HG03280 (cell line): ENCODE measurements at regions not wholly inside any gene's neighbourhood (a gene's known extent, or its start where the extent isn't known, plus 50 kb on each side); places are given as distances from the start of the nearest gene placed in this dataset.

Experiments used
- ATAC-seq: cut with Tn5 transposase; IDR thresholded peaks from one replicate; pipeline ENCODE4 v1.9.1; 2021; ENCODE audit warnings: mild to moderate bottlenecking, moderate library complexity; ENCODE audit not compliant: unreplicated experiment

DNA sequence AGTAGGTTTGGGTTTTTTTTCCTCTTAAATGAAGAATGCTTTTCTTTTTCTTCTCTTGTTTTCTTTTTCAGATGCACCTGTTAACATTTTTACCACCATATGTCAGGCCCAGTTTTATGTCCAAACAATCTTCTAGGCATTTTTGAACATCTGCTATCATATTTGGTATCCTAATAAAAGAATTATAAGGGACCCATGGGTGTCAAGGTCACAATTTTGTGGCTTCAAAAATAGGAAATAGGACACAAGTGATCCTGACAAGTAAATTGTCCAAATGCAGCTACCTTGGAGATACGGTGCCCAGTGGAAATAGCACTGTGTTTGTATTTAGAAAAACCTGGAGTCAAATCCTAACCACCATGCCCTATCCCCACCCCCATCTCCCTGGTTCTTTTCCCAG lies 270.3 kb downstream of the MZT1 start:
- no peak for ATAC-seq

GRCh38 chr13:72456486-72456885 lies 270.9 kb downstream of the MZT1 start:
- ATAC-seq, result no peak

DNA sequence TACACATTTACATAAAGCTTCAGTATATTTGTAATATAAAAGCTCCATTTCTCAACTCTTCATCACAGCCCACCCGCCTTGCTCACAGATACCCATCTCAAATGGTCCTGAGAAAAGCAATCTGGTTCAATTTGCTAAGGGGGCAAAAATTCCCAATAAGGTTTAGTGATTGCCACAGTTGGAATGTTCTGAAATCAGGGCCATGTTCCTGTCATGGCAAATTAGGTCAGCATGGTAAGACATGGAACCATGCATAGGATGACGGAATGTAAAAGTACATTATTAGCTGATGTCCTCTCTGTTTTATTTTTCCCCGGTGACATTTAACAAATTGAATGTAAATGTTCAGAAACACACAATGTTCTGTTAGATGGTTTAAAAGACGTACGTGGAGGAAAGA lies 274.3 kb downstream of the MZT1 start:
- no peak for ATAC-seq

GRCh38 chr13:72448082-72448481 lies 279.3 kb downstream of the MZT1 start:
- no peak for ATAC-seq

DNA sequence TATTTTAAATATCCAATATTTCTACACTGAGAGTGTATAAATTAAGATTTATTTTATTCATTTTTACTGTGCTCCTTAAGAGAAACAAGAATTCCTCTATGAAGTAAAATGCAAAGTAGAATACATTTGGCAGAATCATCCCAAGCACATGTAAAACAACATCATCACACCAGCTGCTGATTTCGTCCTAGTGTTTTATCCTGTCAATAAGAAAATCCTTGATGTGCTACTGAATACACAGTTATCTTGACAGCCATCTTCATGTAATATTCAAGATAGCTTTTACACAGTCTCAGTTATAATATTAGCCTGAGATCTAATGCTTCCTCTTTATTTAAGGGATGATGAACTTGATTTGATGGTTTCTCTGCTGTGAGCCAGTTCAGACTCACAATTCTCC lies 282.4 kb downstream of the MZT1 start:
- no peak for ATAC-seq

DNA sequence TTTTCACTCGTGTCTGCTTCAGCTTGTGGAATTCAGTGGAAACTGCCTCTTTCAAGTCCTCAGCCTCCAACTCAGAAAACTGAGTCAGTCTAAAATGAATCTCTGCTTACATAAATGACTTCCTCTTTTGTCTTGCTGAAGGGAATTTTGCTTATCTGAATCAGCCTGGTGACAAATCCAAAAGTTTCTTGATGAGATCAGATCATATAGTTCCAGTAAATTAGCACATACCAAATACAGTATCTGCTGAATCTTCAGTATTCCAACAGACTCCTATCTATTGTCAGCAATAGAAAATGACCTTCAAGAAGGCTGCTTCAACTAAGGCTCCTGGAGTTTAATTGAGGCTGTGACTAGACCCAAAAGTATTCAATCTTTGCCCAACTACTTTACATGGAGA lies 290.0 kb downstream of the MZT1 start:
- no peak for ATAC-seq

GRCh38 chr13:72435251-72435650 lies 292.2 kb downstream of the MZT1 start:
- no peak for ATAC-seq

DNA sequence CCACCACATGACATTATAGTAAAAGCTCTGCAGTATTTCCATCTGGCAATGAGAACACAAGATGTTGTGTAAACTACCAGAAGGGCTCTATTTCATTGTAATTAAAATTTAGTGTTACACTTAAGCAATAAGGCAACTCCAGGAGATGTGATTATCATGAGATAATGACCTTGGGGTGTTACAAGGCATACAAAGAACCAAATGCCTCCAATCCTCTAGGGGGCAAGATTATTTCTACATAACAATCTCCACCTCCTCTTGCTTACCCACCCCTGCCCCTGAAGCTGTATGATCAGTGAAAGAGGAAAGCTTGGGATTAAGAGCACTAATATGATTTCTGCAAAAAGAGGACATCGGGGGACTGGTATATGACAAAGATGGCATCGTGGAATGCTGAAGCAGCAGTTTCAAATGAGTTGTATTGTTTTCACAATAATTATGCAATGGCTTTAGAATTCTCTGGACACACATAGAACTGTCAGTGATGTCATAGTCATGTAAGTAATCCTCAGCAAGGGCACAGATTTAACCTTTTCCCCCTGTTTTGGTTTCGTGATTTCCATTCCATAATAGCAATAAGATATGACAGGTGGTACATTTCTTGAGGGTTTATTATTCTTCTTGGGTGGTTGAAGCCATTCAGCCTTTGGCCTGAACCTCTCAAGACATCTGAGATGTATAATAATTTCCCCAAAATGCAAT lies 295.3 kb downstream of the MZT1 start:
- ATAC-seq, result no peak

DNA sequence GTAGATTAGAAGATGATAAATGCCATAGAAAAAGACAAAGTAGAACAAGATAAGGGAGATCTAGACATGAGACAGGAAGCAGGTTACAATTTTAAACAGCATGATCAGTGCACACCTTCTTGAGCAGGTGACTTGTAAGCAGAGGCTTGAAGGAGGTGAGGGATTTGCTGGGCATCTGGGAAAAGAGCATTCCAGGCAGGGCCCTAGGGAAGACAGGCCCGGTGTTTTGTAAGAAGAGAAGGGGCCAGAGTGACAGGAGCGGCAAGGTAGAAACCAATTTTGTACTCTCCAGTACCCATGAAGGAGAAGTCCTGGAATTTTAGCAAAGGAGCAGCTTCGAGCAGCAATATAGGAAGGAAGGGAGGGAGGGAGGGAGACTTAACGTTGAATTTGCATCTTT lies 296.5 kb downstream of the MZT1 start:
- ATAC-seq, result no peak

DNA sequence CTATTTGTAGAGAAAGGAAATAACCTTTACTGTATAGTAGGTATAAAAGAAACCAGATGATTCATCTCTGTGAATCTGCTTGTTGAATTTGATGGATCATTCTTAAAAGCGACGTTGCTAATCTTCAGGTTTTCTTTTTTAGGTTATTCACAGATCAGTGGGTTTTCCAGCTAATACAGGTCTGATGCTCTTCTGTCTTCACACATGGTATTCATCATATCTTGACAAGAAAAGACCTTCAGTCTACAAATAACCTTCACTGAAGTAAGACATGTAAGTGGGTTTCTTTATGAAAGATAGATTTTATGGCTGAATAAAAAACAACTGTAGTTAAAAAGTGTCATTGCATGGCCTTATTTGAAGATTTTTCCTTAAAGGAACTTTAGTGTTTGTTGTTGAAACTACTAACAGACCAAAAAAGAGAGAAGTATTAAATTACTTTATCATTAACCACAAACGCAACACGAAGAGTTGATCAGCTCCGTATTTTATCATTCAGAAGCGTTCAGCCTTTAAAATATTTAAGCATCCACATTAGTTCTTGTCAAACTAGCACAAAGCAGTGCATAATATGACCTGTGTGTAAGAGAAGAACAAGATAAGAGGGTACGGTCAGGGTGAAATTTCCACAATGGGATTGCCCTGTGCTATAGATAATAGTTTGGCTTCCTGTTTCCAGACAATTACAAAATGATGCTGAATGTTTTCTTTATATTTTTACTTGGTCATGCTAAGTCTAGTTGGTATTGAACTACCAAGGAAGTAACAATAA lies 299.5 kb downstream of the MZT1 start:
- no peak for ATAC-seq

GRCh38 chr13:72424059-72424458 lies 303.4 kb downstream of the MZT1 start:
- no peak for ATAC-seq

DNA sequence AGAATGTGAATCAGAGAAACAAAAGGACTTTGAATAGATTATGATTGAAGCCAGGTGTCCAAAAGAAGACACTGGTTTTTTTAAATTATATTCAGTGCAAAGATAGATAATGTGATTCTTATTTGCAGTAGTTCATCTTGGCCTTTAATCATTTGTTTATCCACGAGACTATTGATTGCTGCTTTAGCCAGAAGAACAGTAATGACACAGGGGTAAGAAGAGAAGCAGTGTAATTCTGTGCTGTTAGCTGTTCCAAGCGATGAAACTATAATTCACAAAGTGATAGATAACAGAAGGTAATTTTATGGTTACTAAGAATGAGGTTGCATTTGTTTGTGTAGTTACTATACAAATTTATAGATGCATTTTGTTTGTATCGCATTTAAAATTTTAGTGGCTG lies 311.6 kb downstream of the MZT1 start:
- no peak for ATAC-seq

DNA sequence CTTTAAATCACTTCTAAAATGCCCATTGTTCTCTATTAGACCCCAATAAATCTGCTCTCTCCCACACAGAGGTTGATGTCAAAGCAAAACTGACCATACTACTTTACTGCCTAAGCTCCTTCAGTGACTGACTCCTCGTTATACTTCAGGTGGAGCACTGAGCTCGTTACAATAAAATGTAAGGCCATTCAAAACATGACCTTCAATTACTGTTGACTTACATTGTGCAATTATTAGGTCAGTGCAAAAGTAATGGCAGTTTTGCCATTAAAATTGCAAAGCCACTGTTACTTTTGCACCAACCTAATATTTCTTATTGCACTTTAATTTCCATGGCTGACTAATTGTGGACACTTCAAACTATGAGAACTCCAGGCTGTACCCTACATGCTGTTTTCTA lies 314.9 kb downstream of the MZT1 start:
- ATAC-seq, result no peak

DNA sequence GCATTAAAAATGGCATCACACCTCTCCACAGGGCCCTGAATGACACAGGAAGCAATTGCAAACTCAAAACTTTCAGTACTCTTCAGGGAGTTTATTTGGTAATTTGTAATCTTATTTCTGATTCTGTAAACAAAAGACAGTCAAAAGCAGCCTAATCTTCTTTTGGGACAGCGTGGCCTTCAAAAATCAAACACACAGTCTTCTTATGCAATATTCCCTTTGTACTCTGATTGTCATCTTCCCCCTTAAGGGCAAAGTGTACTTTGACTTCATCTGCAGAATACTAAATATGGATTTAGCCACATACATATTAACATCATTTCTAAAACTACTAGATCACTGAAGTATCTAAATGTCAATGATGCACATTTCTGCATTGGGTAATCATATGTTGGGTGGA lies 322.0 kb downstream of the MZT1 start:
- ATAC-seq, result no peak

- no peak for ATAC-seq
Observed at GRCh38 chr13:72403396-72404010, 323.9 kb downstream of the MZT1 start.

GRCh38 chr13:72400856-72401255 lies 326.6 kb downstream of the MZT1 start:
- ATAC-seq, result no peak

DNA sequence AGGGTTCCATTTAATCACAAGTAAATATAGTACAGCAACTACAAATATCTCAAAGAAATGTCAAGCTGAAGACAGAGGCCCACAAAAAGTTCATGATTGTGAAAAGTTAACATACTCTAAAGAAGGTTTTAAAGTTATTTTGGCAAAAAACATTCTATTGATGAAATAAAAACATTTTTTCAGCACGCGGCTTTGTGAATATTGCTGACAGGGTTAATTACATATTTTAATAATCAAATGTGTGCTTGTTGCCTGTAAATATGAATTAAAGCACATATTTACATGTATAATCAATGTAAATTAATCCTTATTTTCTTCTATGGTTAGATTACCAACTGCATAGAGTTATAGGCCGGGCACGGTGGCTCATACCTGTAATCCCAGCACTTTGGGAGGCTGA lies 328.1 kb downstream of the MZT1 start:
- ATAC-seq, result no peak

DNA sequence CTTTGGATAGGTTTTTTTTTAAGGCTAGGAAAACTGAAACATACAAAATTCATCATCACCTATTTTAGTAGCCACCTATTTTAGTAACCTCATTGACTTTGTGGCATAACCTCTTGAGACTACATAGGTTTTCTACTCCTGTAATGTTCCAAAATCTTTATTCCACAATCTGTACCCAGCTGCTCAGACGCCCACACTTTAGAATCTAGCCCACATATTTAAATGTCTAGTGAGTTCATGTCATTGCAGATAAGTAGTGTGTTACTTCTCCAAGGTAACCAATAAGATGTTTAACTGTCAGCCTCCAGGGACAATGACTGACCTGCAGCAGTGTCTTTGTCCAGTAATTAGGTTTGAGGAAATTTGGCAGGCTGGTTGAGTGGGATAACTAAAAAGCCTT lies 330.2 kb downstream of the MZT1 start:
- ATAC-seq, result no peak

DNA sequence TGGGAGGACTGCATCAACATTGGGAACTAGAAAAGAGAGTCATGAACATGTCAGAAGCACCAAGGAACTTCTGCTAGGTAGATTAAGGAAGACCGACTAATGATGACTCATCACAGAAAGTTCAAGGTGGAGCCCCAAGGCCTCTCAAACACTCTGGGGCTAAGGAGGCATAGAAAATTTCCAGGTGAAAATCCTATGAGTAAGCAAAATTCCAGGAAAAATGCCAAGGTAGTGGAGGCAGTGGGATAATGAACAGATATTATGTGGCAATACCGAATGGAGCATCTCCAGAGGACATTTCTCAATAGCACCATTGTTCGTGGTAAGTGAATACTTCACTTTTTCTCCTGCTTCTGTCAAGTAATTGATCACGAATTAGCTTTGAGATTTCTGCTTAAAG lies 336.5 kb downstream of the MZT1 start:
- ATAC-seq, result no peak

DNA sequence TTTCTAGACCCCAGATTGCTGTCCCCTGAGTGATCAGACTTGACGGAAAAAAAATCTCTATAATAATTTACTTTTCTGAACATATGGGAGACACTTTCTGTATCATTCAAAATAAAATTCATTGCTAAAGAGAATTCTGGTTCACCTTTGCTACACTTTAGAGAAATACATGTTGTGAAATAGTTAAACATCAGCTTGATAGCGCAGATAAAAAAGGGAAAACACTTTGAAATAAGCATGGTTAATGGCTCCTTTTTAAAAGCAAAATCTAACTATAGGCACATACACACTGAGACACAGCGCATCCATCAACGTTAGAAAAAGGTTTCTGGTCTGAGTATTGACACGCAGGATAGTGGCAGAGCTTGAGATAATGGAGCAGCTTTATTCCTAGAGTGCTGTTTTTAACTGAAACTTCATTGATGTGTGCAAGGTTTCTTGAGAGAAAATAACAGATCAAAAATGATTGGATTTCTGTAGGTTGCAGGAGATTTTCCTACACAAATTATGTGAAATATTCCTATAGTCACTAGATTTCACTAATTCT lies 341.2 kb downstream of the MZT1 start:
- ATAC-seq, result no peak

- no peak for ATAC-seq
Observed at GRCh38 chr13:72384879-72385278, 342.6 kb downstream of the MZT1 start.
